Astrocyte of the cerebellum (primary cell): ENCODE measurements at regions not wholly inside any gene's neighbourhood (a gene's known extent, or its start where the extent isn't known, plus 50 kb on each side); places are given as distances from the start of the nearest gene placed in this dataset.

Experiments
- DNase-seq: peaks from one replicate; pipeline ENCODE4 v3.0.0-alpha.2; 2011; ENCODE audit warnings: low read depth
- H3K4me3 ChIP-seq: 2 replicates; pipeline ENCODE4 v1.5.1; 2011; ENCODE audit warnings: mild to moderate bottlenecking, low read depth, low read length, moderate library complexity
- in situ Hi-C: cut with HindIII; loops from 2 replicates; pipeline ENCODE4 v1.10.0; 2017; ENCODE audit warnings: low sequenced_read_pairs
- TF ChIP-seq, protein P1 (sequence below): IDR thresholded peaks from 2 replicates; pipeline ENCODE4 v1.5.1; 2012; ENCODE audit warnings: low read length, low read depth, moderate library complexity, mild to moderate bottlenecking; ENCODE audit errors: missing control alignments

DNA sequence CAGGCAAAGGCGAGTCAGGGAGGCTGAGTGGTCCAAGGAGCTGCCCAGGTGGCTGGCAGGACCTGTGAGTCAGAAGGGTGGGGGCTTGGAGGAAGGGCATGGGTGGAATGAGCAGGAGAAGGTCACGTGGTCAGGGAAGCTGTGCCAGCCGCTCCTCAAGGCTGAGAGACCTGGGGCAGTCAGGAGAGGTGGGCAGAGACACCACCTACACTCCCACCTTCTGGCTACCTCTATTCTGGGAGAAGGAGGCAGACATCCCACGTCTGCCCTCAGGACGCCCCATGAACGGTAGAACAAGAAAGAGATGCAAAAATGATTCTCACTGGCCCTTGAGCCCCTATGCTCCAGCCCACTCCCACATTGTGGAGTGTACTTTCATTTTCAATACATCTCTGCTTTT lies 151.8 kb upstream of the RAB4A start:
- no peak overlapping the region for H3K4me3 ChIP-seq
- TF ChIP-seq, protein P1, sequence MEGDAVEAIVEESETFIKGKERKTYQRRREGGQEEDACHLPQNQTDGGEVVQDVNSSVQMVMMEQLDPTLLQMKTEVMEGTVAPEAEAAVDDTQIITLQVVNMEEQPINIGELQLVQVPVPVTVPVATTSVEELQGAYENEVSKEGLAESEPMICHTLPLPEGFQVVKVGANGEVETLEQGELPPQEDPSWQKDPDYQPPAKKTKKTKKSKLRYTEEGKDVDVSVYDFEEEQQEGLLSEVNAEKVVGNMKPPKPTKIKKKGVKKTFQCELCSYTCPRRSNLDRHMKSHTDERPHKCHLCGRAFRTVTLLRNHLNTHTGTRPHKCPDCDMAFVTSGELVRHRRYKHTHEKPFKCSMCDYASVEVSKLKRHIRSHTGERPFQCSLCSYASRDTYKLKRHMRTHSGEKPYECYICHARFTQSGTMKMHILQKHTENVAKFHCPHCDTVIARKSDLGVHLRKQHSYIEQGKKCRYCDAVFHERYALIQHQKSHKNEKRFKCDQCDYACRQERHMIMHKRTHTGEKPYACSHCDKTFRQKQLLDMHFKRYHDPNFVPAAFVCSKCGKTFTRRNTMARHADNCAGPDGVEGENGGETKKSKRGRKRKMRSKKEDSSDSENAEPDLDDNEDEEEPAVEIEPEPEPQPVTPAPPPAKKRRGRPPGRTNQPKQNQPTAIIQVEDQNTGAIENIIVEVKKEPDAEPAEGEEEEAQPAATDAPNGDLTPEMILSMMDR, result no peak
- in situ Hi-C loops, result no loop called here
- DNase-seq, result no peak

GRCh38 chr1:229119876-229120275 lies 151.0 kb upstream of the RAB4A start:
- DNase-seq, result no peak

DNA sequence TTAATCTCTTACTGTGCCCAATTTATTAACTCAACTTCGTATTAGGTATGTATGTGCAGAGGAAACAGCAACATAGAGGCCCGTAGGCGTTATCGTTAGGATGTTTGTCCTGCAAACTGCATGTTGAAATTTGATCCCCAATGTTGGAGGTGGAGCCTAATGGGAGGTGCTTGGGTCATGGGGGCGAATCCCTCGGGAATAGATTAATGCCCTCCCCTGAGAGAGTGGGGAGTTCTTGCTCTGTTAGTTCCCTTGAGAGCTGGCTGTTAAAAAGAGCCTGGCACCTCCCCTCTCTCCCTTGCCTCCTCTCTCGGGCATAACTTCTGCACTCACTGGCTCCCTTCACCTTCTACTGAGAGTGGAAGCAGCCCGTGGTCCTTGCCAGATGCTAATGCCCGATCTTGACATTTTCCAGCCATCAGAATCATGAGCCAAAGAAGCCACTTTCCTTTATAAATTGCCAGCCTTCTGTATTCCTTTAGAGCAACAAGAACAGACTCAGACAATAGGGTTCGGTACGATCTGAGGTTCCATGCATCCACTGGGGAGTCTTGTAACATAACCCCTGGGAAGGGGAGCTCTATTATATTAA lies 149.0 kb upstream of the RAB4A start:
- TF ChIP-seq, protein P1, result no peak
- no peak for DNase-seq
- no peak overlapping the region for H3K4me3 ChIP-seq
- in situ Hi-C loops, result no loop called here

More at GRCh38 chr1:229119876-229120275, 151.0 kb upstream of the RAB4A start:
- TF ChIP-seq, protein P1, result no peak
- in situ Hi-C loops, result no loop called here
- no peak overlapping the region for H3K4me3 ChIP-seq

DNA sequence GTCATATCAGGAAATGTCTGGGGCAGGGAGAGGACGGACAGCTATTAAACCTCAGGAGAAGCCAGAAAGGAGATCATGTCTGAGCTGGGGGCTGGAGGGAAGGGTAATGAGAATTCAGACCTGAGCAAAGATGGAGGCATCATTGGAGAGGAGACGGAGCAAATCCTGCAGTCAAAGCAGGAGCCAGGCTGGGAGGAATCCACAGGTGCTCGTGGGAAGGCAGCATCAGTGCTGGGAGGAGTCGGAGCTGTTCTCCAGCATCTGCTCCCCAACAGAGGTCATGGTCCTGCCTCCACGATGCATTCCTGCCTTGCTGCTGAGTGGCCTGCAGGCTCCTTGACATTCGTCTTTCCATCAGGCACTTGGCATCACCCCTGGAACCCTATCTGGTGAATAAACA lies 148.3 kb upstream of the RAB4A start:
- in situ Hi-C loops, result no loop called here
- no peak overlapping the region for H3K4me3 ChIP-seq
- no peak for DNase-seq
- TF ChIP-seq, protein P1, result no peak

- H3K4me3 ChIP-seq, result no peak overlapping the region
- TF ChIP-seq, protein P1, result no peak
- DNase-seq, result no peak
- in situ Hi-C loops, result no loop called here
These were observed 146.8 kb upstream of the RAB4A start for GRCh38 chr1:229124116-229124515.

DNA sequence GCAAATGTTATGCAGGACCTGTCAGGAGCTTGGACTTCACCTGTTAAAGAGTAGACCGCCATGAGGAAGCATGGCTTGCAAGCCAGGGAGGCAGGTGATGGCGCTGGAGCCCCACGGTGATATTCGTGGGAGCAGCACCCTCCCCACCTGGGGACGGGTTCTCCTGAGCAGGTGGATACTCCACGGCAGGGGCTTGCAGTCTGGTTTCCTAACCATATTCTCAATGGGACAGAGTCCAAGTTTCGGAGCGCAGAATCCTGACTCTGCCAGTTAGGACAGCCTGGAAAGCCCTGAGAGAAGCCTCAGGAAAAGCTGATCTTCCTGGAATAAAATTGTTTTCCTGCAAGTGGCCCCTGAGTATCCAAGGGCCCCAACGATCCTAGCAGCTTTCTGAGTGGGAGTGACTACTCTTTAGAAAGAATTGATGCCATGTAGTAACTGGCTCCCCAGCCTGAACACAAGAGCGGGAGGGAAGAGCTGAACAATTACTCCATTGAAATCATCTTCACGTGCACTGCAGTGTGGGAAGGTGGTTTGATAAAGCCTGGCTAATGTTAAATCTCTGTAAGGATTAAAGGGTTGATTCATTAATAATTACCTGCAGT lies 146.3 kb upstream of the RAB4A start:
- in situ Hi-C loops, result no loop called here
- no peak overlapping the region for H3K4me3 ChIP-seq
- DNase-seq, result no peak
- TF ChIP-seq, protein P1, result no peak
